HT1080 (cell line): ENCODE measurements at regions not wholly inside any gene's neighbourhood (a gene's known extent, or its start where the extent isn't known, plus 50 kb on each side); places are given as distances from the start of the nearest gene placed in this dataset.

Source experiments
- DNase-seq: peaks from one replicate; pipeline ENCODE4 v3.0.0-alpha.2; 2015; ENCODE audit warnings: low read depth

DNA sequence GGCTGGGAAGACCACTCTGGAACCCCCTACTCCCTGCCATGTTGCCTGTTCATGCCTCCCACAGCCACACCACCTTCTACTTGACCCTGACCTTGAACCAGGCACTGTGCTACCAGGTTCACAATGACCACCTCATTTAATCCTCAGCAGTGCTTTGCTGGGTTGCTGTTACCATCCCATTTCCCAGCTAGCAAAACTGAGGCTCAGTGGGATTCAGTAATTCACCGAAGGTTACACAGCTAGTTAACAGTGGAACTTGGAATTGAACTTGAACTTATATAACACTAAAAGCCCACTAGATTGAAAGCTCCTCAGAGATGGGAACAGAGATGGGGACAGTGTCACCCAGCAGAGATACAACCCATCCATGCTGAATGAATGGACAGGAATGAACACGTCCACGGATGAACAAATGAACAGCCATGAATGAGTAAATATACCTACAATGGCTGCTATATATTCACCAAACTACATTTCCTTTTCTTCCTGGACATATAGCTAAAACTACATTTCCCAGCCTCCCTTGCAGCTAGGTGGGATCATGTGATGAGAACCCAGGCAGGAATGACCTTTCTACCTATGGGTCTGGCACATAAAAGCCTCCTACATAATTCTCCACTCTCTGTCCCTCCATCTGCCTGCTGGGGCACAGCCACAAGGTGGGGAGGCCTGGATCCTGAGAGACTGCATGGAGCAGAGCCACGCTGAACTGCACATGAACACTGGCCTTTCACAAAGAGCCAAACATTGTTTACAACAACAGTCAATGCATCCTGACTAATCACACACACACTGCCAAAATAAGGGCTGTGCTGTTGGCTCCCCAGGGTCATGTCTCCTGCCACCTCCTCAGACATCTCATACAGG, 94.8 kb downstream of the RMI2 start:
- DNase-seq, result no peak

DNA sequence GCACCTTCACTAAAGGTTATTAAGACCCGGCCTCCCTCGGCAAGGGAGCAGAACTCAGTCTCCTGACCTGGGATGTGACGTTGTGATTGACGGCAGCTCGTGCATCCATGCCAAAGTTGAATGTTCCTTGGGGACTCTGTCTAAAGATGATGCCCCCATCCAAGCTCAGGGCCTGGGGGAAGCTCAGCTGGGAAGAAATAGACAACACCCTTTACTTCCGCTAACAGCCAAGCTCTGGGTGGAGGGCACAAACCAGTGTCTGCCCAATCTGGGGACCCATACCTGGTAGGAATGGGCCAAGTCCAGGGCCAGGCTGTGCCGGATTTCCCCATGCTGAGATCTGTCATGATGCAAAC, 95.4 kb downstream of the RMI2 start:
- no peak for DNase-seq

DNA sequence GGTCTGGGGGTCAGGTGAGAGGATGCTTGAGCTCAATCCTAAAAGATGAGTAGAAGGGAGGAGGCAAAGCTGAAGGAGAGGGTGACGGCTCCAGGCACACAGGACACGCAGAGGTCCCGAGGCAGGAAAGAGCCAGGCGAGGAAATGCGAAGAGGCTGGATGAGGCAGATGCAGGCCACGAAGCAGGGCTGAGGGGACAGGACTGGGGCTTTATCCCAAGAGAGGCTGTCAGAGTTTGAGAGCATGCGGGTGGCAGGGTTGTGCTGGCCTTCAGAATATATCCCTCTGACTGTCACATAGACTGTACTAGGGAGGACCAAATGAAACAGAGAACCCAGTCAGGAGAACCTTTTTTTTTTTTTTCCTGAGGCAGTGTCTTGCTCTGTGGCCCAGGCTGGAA, 100.2 kb downstream of the RMI2 start:
- no peak for DNase-seq

DNA sequence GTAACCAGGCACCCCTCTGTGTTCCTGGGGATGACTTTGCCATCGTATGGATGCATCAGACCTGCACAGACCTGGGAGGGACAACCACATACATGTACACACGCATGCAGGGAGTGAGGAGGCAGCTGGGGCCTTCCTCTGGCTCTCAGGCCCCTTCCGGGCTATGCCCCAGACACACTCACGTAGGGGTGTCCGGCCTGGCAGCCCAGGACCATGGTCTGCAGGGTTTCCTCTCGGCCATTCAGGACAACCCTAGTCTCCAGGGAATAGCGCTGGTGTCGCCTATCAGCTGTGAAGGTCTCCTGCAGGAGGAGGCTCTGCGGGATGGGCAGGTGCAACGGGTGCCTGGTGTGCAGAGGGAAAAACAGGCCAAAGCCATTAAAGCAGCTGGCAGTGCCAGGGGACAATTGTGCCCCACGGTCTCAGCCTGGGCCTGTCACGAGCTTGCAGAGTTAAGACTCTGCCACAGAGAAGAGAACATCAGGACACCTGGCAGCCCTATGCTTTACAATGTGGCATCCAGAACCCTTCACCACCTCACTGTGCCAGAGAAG, 101.4 kb downstream of the RMI2 start:
- no peak for DNase-seq

DNA sequence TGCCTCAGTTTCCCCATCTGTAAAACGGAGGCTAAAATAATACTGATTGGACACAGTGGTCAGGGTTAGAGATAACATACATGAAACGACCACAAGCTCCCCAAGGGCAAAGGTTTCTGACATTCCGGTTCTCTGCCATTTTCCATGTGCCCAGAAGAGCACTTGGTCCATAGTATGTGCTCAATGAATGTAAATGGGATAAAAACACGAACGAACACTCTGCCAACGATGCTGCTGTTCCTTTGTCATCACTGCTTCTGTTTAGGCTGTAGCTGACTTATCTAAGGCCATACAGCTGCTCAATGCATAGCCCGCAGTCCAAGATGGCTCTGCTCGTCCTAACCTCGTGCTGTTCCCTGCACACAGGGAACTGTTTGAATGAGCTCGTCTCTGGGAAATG, 102.0 kb downstream of the RMI2 start:
- no peak for DNase-seq

DNA sequence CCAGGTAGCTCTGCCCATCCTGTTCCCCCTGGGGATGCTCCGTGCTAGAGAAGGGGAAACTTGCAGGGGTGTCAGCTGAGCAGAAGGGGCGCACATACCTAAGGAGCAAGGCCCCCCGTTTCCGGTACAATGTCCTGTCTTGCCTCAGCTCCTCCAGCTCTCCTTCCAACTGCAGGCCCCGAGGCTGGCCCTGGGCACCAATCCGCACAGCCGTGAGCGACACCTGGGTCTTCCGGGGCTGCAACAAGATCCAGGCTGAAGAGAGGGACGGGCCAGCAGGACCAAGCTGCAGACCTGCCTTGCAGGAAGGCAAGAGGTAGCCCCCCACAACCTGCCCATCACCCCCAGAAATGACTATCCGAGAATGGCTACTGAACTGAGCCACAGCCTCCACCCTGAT, 102.6 kb downstream of the RMI2 start:
- no peak for DNase-seq

DNA sequence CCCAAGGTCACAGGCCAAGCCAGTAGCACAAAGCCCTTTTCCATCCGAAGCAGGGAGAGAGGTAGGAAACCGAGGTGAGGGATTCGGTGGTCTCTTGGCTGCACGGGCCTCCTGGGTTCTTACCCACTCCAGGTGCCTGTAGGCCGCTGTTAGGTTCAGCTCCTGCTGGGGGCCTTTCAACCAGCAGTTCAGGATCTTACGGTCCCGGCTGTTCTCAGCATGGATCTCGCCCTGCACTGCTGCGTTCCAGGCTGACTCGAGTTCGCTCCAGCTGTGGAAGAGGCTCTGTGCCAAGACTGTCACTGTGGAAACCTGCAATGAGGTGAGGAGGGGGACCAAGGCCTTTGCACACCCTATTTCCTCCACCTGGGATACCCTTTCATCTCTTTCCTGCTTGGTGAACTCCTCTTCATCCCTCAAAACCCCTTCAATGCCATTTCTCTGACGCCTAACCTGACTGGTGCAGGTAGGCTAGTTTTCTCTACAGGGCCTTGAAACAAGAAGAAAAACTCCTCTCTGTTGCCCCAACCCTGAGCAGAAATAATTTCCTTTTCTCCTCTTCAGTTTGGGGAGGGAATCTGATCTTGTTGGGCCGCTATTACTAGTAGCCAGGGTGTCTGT, 103.6 kb downstream of the RMI2 start:
- DNase-seq, result no peak

DNA sequence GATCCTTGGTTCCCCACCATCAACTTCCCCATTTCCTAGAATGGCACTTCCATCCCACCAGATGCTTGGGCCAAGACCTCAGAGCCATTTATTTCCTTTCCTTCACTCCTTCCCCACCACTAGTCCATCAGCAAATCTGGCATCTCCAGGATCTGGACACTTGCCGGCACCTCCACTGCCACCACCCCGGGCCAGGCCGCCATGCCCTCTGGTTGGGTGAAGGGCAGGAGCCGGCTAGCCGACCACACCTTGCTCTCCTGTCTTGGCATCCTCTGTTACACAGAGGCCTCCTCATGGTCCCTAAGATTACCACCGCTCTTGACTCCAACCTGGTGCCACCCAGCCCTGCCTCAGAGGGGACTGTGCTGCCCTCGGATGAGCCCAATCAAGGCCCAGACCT, 104.5 kb downstream of the RMI2 start:
- no peak for DNase-seq

DNA sequence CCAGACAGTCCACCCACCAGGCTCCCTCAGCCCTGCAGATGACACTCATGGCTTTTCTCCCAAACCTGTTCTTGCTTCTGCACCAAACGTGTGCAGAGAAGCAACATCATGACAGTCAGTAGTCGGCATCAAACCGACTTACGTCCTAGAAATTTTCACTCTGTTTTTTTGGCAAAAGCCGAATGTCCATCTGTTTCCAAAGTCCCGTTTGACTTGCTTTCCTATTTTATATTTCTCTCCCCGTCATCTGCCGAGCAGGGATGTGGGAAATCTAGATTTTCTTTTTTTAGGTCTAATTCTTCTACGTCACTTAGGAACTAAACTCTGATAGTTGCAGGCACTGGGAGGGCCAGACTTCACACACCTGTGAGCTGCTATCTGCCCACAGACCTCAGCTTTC, 104.9 kb downstream of the RMI2 start:
- DNase-seq, result no peak

DNA sequence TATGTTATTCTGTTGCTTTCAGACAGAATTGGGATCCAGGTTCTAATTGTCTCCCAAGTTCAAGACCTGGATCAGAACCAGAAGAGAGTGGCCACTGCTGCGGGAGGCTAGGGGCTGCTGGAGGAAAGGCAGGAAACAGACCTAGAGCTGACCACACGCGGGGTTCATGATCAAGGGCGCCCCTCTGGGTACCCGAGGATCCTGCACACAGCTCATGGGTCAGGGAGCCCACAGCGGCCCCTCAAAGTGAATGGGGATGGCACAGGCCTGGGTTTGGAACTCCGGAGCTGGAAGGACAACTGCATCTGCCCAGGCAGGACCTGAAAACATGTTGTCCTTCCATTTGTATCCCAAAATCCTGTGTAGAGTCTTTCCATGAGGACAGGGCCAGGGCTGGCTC, 107.0 kb downstream of the RMI2 start:
- DNase-seq, result no peak

DNA sequence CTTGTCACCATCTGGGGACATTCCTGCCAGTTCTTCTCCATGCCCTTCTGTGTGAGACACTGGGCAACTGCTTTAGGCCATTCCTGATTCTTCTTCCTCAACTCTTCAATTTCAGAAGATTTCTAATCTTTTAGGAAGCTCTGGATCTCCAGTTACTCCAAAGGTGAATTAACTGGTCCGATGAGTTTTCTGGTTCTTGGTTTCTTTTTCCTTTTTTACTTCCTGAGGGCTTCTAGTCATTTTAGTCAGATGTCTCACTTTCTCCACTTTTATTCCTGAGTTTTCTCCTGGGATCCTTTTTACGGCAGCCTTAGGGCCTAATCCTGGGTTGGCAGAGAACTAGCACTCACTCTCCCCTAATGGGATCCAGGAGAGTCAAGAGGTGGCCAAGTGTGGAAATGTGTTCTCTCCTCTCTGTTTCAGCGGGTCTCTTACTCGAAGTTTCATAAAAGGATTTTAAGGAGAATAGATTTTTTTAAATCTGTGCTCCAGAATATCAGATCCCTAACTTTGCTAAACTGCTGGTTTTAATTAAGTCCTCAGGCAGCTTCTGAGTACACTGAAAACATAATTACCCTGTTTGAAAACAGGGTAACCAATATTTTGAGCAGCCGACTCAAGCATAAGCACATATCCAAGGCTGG, 107.6 kb downstream of the RMI2 start:
- DNase-seq, result no peak

DNA sequence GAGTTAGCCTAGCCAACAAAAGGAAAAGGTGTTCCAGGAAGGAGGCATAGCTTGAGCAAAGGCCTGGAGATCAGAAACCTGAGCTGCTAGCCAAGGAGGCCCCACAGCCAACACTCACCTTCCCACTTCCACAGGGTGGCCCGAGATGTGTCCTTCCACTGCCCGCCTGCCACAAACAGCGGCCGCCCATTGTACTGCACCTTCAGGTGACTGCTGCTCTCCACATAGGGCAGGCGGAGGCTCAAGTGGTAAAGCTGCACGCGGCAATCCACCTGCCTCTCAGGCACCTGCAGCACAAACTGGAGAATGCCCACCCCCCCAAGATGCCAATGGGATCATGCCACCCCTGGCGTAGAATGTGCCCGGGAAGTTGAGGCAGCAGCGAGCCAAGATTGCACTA, 111.5 kb downstream of the RMI2 start:
- no peak for DNase-seq

DNA sequence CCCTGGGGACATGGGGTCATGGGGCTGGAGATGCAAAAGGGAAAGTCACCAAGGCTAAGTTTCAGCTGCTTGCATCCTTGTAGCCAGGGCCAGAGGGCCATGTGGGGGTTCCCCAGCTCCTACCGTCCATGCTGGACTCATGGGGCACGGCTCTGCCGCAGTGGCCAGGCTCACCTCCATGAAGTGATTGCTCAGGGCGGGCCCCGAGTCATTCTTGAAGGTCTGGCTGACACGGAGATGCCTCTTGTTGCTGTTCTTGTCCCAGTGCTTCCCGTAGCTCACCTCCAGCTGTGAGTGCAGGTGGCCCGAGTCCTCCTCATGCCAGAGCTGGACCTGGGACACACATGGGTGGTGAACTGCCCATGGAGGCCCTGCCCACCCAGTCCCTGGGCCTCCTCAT, 114.5 kb downstream of the RMI2 start:
- no peak for DNase-seq

DNA sequence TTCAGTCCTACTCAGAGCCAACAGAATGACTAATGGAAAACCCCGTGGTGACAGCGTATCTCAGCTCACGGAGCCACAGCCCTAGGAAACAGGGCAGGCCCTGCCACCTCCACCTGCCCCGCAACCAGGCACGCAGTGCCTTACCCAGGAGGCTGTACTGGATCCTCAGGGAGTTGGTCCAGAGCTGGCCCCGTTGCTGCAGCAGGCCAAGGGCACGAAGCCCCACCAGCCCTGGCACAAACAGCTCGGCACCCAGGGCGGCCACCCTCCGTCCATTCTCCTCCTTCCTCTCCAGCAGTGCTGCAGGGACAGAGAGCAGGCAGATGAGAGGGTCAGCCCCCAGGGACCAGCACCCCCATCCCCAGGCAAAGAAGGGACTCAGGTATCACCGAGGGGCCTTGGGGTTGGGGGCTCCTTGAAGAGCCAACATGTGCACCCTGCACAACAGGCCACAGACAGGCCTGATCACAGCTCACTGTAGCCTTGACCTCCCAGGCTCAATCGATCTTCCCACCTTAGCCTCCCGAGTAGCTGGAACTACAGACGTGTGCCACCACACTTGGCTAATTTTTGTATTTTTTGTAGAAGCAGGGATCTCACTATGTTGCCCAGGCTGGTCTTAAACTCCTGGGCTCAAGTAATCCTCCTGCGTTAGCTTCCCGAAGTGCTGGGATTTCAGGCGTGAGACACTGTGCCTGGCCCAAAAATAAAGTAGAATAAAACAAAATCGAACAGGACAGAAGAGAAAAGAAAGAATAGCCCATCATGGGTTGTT, 115.7 kb downstream of the RMI2 start:
- DNase-seq, result no peak

DNA sequence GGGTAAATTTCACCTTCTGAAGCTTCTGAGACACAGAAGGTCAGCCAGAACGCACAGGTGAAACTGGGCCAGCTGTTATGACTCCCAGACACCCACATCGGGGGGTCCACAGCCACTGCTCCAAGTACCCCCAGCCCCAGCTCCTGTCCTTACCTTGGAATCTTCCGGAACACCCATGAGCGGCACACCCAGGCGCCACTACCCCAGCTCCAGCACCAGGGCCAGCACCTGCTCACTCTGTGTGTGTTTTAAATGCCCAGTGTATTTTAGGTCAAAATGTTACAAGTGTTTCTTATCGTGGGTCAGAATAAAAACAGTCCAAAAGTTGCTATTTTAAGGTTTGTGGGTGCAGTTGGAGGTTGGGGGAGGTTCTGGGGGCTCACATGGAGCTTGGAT, 116.3 kb downstream of the RMI2 start:
- no peak for DNase-seq

DNA sequence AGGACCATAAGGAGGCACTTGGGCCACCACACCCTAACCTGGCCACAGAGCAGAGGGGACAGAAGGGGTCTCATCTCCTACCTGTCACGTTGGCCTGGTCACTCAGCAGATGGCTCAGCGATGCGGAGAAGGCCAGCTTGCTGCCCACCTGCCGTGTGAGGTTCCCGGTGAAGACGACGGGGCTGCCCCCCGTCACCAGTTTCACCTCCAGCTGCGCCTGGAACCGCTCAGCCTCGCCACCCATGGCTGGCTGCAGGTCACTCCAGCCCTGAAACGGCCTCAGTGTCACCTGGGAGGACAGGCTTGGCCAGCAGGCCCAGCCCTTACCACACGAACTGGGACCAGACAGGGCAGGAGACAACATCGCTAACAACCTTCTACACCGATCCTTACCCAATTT, 116.8 kb downstream of the RMI2 start:
- DNase-seq, result no peak

DNA sequence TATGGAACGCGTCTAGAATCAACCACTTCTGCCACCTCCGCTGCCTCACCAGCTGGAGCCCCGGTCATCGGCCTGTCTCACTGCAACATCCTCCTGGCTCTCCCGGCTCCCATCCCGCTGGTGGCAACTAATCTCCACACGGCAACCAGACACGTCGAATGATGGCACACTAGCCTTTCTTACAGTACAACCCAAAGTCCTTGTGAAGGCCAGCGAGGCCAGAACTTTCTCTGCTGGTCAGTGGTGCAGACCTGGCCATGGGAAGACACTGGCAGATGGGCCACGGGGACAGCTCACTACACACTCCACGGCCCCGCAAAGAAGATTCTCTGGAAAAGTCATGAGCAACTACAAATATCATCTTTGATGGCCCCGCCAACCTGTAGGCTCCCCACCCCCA, 117.6 kb downstream of the RMI2 start:
- DNase-seq, result no peak

DNA sequence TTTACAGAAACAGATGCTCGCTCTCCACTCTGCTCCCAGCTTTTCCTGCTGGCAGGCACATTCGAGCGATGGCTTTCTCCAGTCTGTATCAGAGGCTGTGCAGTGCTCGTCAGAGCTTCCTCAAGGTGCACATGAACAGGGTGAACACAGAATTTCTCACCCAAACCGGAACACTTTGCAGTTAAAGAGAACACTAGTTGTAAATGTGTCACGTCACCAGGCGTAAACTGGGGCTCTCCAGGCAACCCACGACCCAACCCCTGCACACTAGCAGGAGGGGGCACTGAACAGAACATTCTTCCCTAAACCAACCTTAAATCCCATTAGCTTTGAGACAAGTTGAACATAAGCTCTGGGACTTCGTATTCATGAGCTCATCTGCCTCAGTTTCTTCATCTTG, 119.0 kb downstream of the RMI2 start:
- no peak for DNase-seq

DNA sequence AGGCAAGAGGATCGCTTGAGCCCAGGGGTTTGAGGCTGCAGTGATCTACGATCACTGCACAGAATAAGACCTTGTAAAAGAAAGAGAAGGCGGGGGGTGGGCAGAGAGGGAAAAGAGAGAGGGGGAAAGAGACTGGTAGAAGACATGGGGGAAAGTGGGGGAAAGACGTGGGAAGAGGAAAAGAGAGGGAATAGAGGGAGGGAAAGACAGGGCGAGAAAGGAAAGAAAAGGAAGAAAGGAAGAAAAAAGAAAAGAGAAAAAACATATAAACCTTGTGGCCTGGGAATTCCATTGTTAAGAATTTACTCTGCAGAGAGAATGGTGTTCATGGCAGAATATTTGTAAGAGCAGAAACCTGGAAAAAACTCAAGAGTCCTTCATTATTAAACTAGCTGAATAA, 120.4 kb downstream of the RMI2 start:
- no peak for DNase-seq

DNA sequence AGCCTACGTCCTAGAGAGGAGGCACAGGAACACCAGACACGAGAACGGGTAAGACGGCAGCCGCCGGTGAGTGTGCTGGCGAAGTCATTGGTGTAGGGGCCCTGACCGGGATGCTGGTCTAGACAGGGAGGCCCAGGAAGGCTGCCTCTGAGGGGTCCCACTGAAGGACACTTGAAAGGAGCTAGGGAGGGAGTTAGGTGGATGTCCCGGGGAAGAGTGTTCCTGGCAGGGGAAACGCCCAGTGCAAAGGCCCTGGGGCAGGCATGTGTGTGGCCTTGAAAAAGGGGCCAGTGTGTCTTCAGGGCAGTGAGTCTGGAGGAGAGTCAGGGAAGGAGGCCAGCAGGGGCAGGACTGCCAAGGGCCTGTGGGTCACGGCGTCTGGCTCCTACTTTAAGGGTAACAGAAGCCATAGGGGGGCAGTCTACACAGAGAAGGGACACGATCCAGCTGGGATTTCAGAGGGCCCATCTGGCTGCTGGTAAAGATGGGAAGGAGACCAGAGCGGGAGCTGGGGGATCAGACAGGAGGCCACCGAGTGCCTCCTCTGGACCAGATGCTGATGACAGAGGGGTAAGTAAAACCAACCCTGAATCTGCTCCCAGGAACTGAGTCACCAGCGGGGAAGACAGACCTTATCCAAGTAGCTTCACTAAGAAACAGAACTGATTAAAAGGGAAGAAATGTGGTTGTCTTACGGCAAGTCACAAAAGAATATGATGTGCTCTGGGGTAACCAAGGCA, 115.9 kb downstream of the LITAF start:
- no peak for DNase-seq

DNA sequence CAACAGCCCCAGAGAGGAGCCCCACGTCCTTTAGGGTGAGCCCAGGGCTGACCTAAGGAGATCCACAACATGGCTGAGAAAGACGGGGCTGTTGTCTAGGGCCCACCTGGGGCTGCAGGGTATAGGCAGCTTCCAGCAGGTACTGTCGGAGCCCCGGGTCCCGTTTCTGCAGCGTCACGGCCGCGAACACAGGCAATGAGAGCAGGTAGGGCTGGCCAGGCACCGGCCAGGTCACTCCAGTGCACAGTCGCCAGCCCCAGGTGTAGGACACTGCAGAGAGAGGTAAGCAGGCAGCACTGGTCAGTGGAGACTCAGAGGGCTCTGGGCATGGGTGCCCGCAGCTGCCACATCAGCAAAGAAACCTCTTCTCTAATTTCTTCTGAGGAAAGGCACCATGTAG, 115.2 kb downstream of the LITAF start:
- no peak for DNase-seq
